ENCODE measurements at regions not wholly inside any gene's neighbourhood (a gene's known extent, or its start where the extent isn't known, plus 50 kb on each side); places are given as distances from the start of the nearest gene placed in this dataset.
A peak's percentile ranks its signal among the peaks of the same experiment; 100 is the strongest.

DNA sequence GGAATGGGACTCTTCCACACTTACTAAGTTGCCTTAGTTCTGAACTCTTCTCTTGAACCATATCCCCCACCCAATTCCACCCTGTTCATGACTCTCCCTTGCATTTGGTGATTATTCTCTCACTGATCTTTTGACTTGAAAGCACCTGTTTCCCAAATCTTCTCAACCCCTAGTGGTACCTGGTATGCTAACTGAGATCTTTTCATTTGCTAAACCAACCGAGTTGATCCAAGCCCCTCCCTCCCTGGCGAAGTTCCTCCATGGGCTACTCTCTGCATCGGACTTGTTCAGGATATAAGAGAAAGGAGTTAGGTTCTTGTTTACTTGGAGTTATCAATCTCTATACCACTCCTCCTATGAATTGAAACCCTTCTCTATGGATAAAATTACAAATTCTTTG, 593.5 kb downstream of the BCL11A start:
- H4K5ac ChIP-seq (ENCODE audit: insufficient read length, low read depth, low read length), result no peak overlapping the region
- no peaks in the 10 kb centered on the region for H4K20me1 ChIP-seq (replicated peaks in 1 of 2; ENCODE audit: control insufficient read depth in 1 of 2, insufficient read depth in 2 of 2, low read length in 2 of 2)
- H4K8ac ChIP-seq (ENCODE audit: extremely low read depth, insufficient read depth, low read length), result no peak overlapping the region
- H3K56ac ChIP-seq (replicated peaks; ENCODE audit: insufficient read length, low read depth, low read length), result no peak overlapping the region
- H3K27me3 ChIP-seq (replicated peaks in 1 of 4; ENCODE audit: control insufficient read depth in 3 of 4, extremely low read depth in 1 of 4, insufficient read depth in 3 of 4, low read length in 3 of 4), result no peaks in the 10 kb centered on the region
- no peak overlapping the region for H4K91ac ChIP-seq (replicated peaks; ENCODE audit: insufficient read length, low read length)
- H3K79me1 ChIP-seq (ENCODE audit: low read depth, low read length), result no peaks in the 10 kb centered on the region
- DNase-seq (ENCODE audit: low read depth in 1 of 2, low spot score in 2 of 2), result no peak
- H3K18ac ChIP-seq (ENCODE audit: extremely low read depth, low read length), result no peak overlapping the region
- no peak overlapping the region for H3K23ac ChIP-seq (ENCODE audit: insufficient read length)
- no peak overlapping the region for H2AK5ac ChIP-seq (ENCODE audit: low read depth, low read length)
- 20% methylated on average over 3 of the region's 3 CpGs; no CpG with 5 or more reads in 1 of the 2 experiments for WGBS, 2 experiments (ENCODE audit: extremely low coverage in 1 of 2, insufficient coverage in 1 of 2, insufficient read length in 1 of 2, insufficient replicate concordance in 2 of 2, low coverage in 1 of 2, low lambda C conversion rate in 2 of 2, missing lambda C conversion rate in 1 of 2)
- H3K27ac ChIP-seq (ENCODE audit: low read depth, low read length), result no peak overlapping the region
- no peak overlapping the region for H2BK15ac ChIP-seq (ENCODE audit: low read length)
- H3K14ac ChIP-seq (ENCODE audit: insufficient read length), result no peak overlapping the region
- no peaks in the 10 kb centered on the region for H3K36me3 ChIP-seq (ENCODE audit: control insufficient read depth in 2 of 4, insufficient read depth in 4 of 4, low read length in 3 of 4)
- H3K9me3 ChIP-seq (ENCODE audit: insufficient read depth in 2 of 2, low read depth in 1 of 2, low read length in 1 of 2), result no peaks in the 10 kb centered on the region
- H3K4me3 ChIP-seq (ENCODE audit: extremely low read depth in 1 of 4, insufficient read depth in 2 of 4, low read depth in 3 of 4, low read length in 4 of 4), result peak overlapping the region in 1 of 4 experiments; percentile 25; a peak in 1 of 8 replicates
- no peak overlapping the region for H3K4ac ChIP-seq (replicated peaks; ENCODE audit: insufficient read length, low read depth, low read length)
- no peaks in the 10 kb centered on the region; the same call in 1 of the 2 replicates for H3K23me2 ChIP-seq (ENCODE audit: low read depth, low read length)
- peak; percentile 89 for FAIRE-seq
- ChIA-PET CTCF (ENCODE audit: partially characterized antibody) (interaction anchor here (1.3 to 3.8 kb wide), 4 partner anchors 9 to 107 kb away, joined by 3 to 12 read pairs (median 4); no protein-coding TSS in a partner anchor), POLR2A (ENCODE audit: partially characterized antibody) (no interaction called here)
- no peak overlapping the region for H2BK12ac ChIP-seq (ENCODE audit: low read depth, low read length)
- peaks cover 0 to 11% (median under 1%) of the 10 kb centered on the region in 4 experiments; a peak in 3 of 7 replicates for H3K4me1 ChIP-seq (replicated peaks in 1 of 4; ENCODE audit: control insufficient read depth in 3 of 4, insufficient read depth in 4 of 4, low read length in 3 of 4)
- H2BK20ac ChIP-seq (ENCODE audit: low read length), result no peak overlapping the region
- H2BK120ac ChIP-seq (replicated peaks; ENCODE audit: low read depth, low read length), result no peak overlapping the region
- TF ChIP-seq HDAC2 (IDR thresholded peaks at IDR 0.05; ENCODE audit: borderline replicate concordance in 1 of 2, low read depth in 2 of 2, low read length in 2 of 2) (no peak), YY1 (IDR thresholded peaks at IDR 0.05; ENCODE audit: low read depth, low read length) (0 out of 2 replicates have a peak, but pooled peaks have one; percentile 8), TCF12 (IDR thresholded peaks at IDR 0.05; ENCODE audit: low read depth, low read length) (peak; percentile 14; the same call in 1 of the 2 replicates), TEAD4 (IDR thresholded peaks at IDR 0.05; ENCODE audit: low read depth, low read length) (peak; percentile 24; the same call in 1 of the 2 replicates)
- TF ChIP-seq, protein P1, sequence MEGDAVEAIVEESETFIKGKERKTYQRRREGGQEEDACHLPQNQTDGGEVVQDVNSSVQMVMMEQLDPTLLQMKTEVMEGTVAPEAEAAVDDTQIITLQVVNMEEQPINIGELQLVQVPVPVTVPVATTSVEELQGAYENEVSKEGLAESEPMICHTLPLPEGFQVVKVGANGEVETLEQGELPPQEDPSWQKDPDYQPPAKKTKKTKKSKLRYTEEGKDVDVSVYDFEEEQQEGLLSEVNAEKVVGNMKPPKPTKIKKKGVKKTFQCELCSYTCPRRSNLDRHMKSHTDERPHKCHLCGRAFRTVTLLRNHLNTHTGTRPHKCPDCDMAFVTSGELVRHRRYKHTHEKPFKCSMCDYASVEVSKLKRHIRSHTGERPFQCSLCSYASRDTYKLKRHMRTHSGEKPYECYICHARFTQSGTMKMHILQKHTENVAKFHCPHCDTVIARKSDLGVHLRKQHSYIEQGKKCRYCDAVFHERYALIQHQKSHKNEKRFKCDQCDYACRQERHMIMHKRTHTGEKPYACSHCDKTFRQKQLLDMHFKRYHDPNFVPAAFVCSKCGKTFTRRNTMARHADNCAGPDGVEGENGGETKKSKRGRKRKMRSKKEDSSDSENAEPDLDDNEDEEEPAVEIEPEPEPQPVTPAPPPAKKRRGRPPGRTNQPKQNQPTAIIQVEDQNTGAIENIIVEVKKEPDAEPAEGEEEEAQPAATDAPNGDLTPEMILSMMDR (IDR thresholded peaks at IDR 0.05; ENCODE audit: control extremely low read depth in 1 of 3, insufficient read depth in 1 of 3, low read depth in 1 of 3, low read length in 3 of 3), result peak in 1 of 3 experiments; percentile 19; a peak in 1 of 4 replicates
- no peak overlapping the region for H2BK5ac ChIP-seq (ENCODE audit: low read depth, low read length)
- no peaks in the 10 kb centered on the region for H3K79me2 ChIP-seq (ENCODE audit: control insufficient read depth in 1 of 2, insufficient read depth in 2 of 2, low read length in 2 of 2)
- peak overlapping the region; percentile 22 to 28; a peak in 2 of 4 replicates for H3K4me2 ChIP-seq (ENCODE audit: insufficient read depth in 1 of 2, low read depth in 2 of 2, low read length in 2 of 2)
- no peak overlapping the region for H3K9ac ChIP-seq (replicated peaks in 1 of 4; ENCODE audit: extremely low read depth in 1 of 4, low read depth in 3 of 4, low read length in 3 of 4)
- no peak overlapping the region for H2AFZ ChIP-seq (ENCODE audit: low read length)
